ENCODE measurements at regions not wholly inside any gene's neighbourhood (a gene's known extent, or its start where the extent isn't known, plus 50 kb on each side); places are given as distances from the start of the nearest gene placed in this dataset.

DNA sequence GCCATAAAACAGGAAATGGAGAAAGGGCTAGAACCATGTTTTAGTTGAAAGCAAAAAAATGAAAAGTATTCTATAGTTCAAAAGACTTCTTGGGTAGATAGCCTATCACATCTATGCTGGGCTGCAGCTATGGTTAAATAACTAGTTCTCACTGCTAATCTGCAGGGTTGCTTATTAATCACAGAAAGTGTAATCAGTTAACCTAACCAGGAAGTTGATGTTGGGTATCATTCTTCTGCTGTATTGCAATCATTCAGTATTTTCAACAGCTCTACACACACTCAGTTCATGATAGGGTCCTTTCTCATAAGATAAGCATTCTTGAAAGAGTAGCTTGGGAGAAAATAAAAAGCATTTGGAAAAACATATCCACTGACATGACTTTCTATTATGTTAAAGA is 135.2 kb upstream of the TCF21 start:
- ChIA-PET CTCF (no interaction called here), POLR2A (no interaction called here)
- Histone ChIP-seq H3K36me3 (ENCODE audit: control insufficient read depth in 2 of 2, extremely low read depth in 1 of 2, insufficient read depth in 2 of 2, low read length in 2 of 2) (no peaks in the 10 kb centered on the region), H2AFZ (ENCODE audit: low read depth, low read length) (no peak overlapping the region), H3K4me1 (ENCODE audit: control insufficient read depth, extremely low read depth, insufficient read depth, low read length) (no peaks in the 10 kb centered on the region), H3K27me3 (ENCODE audit: control insufficient read depth in 2 of 2, insufficient read depth in 2 of 2, low read length in 2 of 2) (peaks cover 2 to 9% of the 10 kb centered on the region in 2 experiments), H3K9me1 (replicated peaks; ENCODE audit: control insufficient read depth, extremely low read depth, insufficient read depth, low read length) (no peaks in the 10 kb centered on the region), H4K20me1 (replicated peaks; ENCODE audit: control insufficient read depth, extremely low read depth, insufficient read depth, low read length) (no peaks in the 10 kb centered on the region), H3K27ac (ENCODE audit: insufficient read depth, low read depth, low read length) (no peak overlapping the region), H3K9ac (replicated peaks; ENCODE audit: extremely low read depth, insufficient read depth, low read length) (no peak overlapping the region), H3K4me3 (replicated peaks in 1 of 3; ENCODE audit: insufficient read depth in 1 of 3, low read depth in 1 of 3, low read length in 3 of 3) (no peak overlapping the region), H3K4me2 (ENCODE audit: insufficient read depth, low read length) (no peak overlapping the region), H3K9me3 (replicated peaks; ENCODE audit: control insufficient read depth, insufficient read depth, low read length) (no peaks in the 10 kb centered on the region), H3K79me2 (ENCODE audit: control insufficient read depth, insufficient read depth, low read length) (no peaks in the 10 kb centered on the region)
- BruUV-seq (replicated peaks) = no TSS peak
- FAIRE-seq = no peak
- intact Hi-C loops (cut with micrococcal nuclease) = no loop called here
- dilution Hi-C loops (cut with MboI; ENCODE audit: extremely low pct_ligation_motif_present, low sequenced_read_pairs) = no loop called here
- TF ChIP-seq, protein P1, sequence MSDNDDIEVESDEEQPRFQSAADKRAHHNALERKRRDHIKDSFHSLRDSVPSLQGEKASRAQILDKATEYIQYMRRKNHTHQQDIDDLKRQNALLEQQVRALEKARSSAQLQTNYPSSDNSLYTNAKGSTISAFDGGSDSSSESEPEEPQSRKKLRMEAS (IDR thresholded peaks at IDR 0.05; ENCODE audit: insufficient read depth, insufficient read length) = no peak
- no peak for TF ChIP-seq JUN (IDR thresholded peaks at IDR 0.05; ENCODE audit: borderline replicate concordance, insufficient read depth, insufficient read length, low read depth)
- TF ChIP-seq, protein P2, sequence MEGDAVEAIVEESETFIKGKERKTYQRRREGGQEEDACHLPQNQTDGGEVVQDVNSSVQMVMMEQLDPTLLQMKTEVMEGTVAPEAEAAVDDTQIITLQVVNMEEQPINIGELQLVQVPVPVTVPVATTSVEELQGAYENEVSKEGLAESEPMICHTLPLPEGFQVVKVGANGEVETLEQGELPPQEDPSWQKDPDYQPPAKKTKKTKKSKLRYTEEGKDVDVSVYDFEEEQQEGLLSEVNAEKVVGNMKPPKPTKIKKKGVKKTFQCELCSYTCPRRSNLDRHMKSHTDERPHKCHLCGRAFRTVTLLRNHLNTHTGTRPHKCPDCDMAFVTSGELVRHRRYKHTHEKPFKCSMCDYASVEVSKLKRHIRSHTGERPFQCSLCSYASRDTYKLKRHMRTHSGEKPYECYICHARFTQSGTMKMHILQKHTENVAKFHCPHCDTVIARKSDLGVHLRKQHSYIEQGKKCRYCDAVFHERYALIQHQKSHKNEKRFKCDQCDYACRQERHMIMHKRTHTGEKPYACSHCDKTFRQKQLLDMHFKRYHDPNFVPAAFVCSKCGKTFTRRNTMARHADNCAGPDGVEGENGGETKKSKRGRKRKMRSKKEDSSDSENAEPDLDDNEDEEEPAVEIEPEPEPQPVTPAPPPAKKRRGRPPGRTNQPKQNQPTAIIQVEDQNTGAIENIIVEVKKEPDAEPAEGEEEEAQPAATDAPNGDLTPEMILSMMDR (IDR thresholded peaks at IDR 0.05; ENCODE audit: extremely low read depth in 1 of 2, insufficient read depth in 1 of 2, low read depth in 1 of 2, low read length in 2 of 2) = no peak
- TF ChIP-seq GATA2 (IDR thresholded peaks at IDR 0.05; ENCODE audit: insufficient read depth, insufficient read length, low read depth, low read length) = no peak
- TF ChIP-seq POLR2AphosphoS5 (IDR thresholded peaks at IDR 0.05; ENCODE audit: insufficient read depth, low read depth, low read length) = no peak
- TF ChIP-seq EZH2 (IDR thresholded peaks at IDR 0.05; ENCODE audit: borderline replicate concordance, low read depth, low read length, severe bottlenecking) = no peak
- no peak for DNase-seq (ENCODE audit: low read depth, low spot score)
